Neural cell (in vitro differentiated cells): ENCODE measurements at regions not wholly inside any gene's neighbourhood (a gene's known extent, or its start where the extent isn't known, plus 50 kb on each side); places are given as distances from the start of the nearest gene placed in this dataset.

Experiments used
- H2AFZ ChIP-seq: fragments of 200-600, 300-800 bp; sonication (generic), shearing (Covaris generic); 2 replicates; pipeline ENCODE4 v1.6.0; 2014; ENCODE audit warnings: low read depth, mild to moderate bottlenecking, antibody characterized with exemption, low read length, moderate library complexity
- H3F3A ChIP-seq: fragments of 200-600 bp; shearing (Covaris generic); 2 replicates; pipeline ENCODE4 v1.6.1; 2016; ENCODE audit warnings: mild to moderate bottlenecking, moderate library complexity, mixed read lengths, antibody characterized with exemption, low read length; ENCODE audit not compliant: insufficient read depth, poor library complexity, severe bottlenecking
- H3K27ac ChIP-seq: fragments of 200-600, 300-800 bp; sonication (generic), shearing (Covaris generic); 2 replicates; pipeline ENCODE4 v1.5.1; 2014; ENCODE audit warnings: mild to moderate bottlenecking, low read length, moderate library complexity
- H3K27me3 ChIP-seq: fragments of 300-800, 200-600 bp; sonication (generic), shearing (Covaris generic); 2 replicates; pipeline ENCODE4 v1.6.0; 2014; ENCODE audit warnings: mild to moderate bottlenecking, low read depth, low read length, moderate library complexity; ENCODE audit not compliant: insufficient read depth
- H3K36me3 ChIP-seq: fragments of 300-800, 200-600 bp; sonication (generic), shearing (Covaris generic); 2 replicates; pipeline ENCODE4 v1.5.1; 2014; ENCODE audit warnings: mild to moderate bottlenecking, antibody characterized with exemption, low read length, moderate library complexity; ENCODE audit not compliant: insufficient read depth
- H3K4me2 ChIP-seq: fragments of 300-800, 200-600 bp; sonication (generic), shearing (Covaris generic); 2 replicates; pipeline ENCODE4 v1.6.0; 2014; ENCODE audit warnings: mild to moderate bottlenecking, low read length
- H3K4me3 ChIP-seq: fragments of 300-800, 200-600 bp; sonication (generic), shearing (Covaris generic); 2 replicates; pipeline ENCODE4 v1.5.1; 2014; ENCODE audit warnings: mild to moderate bottlenecking, low read length, moderate library complexity
- H3K79me2 ChIP-seq: fragments of 200-600 bp; shearing (Covaris generic); replicated peaks from 2 replicates; pipeline ENCODE4 v1.6.0; 2014; ENCODE audit warnings: mild to moderate bottlenecking, low read length, moderate library complexity; ENCODE audit not compliant: insufficient read depth
- H3K9ac ChIP-seq: fragments of 300-800, 200-600 bp; sonication (generic), shearing (Covaris generic); 2 replicates; pipeline ENCODE4 v1.6.1; 2016; ENCODE audit warnings: mild to moderate bottlenecking, low read length, mixed read lengths
- H3K9me2 ChIP-seq: fragments of 200-600 bp; shearing (Covaris generic); 2 replicates; pipeline ENCODE4 v1.6.1; 2016; ENCODE audit warnings: mild to moderate bottlenecking, low read length, mixed read lengths; ENCODE audit not compliant: insufficient read depth
- H3K9me3 ChIP-seq: fragments of 200-600, 300-800 bp; sonication (generic), shearing (Covaris generic); 2 replicates; pipeline ENCODE4 v1.6.1; 2016; ENCODE audit warnings: mild to moderate bottlenecking, mixed run types, low read length, moderate library complexity, mixed read lengths
- H4K20me1 ChIP-seq: fragments of 200-600 bp; shearing (Covaris generic); 2 replicates; pipeline ENCODE4 v1.6.1; 2016; ENCODE audit warnings: mild to moderate bottlenecking, mixed run types; ENCODE audit not compliant: insufficient read depth
- EP300 ChIP-seq: fragments of 450-650 bp; conservative IDR thresholded peaks from 2 replicates; pipeline ENCODE4 v1.6.1; 2014; ENCODE audit warnings: antibody characterized with exemption, mild to moderate bottlenecking, moderate library complexity; ENCODE audit not compliant: poor library complexity, severe bottlenecking
- EZH2 ChIP-seq: fragments of 200-600, 300-800 bp; shearing (Covaris generic), sonication (generic); IDR thresholded peaks from 2 replicates; pipeline ENCODE4 v1.6.1; 2014; ENCODE audit warnings: antibody characterized with exemption, low read length, borderline replicate concordance, mild to moderate bottlenecking; ENCODE audit not compliant: insufficient read depth, poor library complexity, severe bottlenecking
- MXI1 ChIP-seq: fragments of 450-650 bp; conservative IDR thresholded peaks from 2 replicates; pipeline ENCODE4 v1.6.1; 2014; ENCODE audit warnings: antibody characterized with exemption, mild to moderate bottlenecking; ENCODE audit not compliant: poor library complexity, severe bottlenecking
- POLR2AphosphoS5 ChIP-seq: IDR thresholded peaks from 2 replicates; pipeline ENCODE4 v1.6.1; 2012
- RAD21 ChIP-seq: fragments of 450-650 bp; conservative IDR thresholded peaks from 2 replicates; pipeline ENCODE4 v1.6.1; 2014; ENCODE audit warnings: antibody characterized with exemption, mild to moderate bottlenecking, moderate library complexity
- SMC3 ChIP-seq: fragments of 450-650 bp; conservative IDR thresholded peaks from 2 replicates; pipeline ENCODE4 v1.6.1; 2014; ENCODE audit warnings: antibody characterized with exemption, mild to moderate bottlenecking, moderate library complexity; ENCODE audit not compliant: poor library complexity
- TAF1 ChIP-seq: IDR thresholded peaks from 2 replicates; pipeline ENCODE4 v1.6.1; 2012; ENCODE audit warnings: low read depth
- TF ChIP-seq, protein P1 (sequence below): fragments of 450-650 bp; IDR thresholded peaks from 2 replicates; pipeline ENCODE4 v1.5.1; 2014; ENCODE audit warnings: antibody characterized with exemption, mild to moderate bottlenecking, moderate library complexity; ENCODE audit not compliant: poor library complexity, severe bottlenecking
- TF ChIP-seq, protein P2 (sequence below): IDR thresholded peaks from 2 replicates; pipeline ENCODE4 v1.6.1; 2012; ENCODE audit warnings: borderline replicate concordance

DNA sequence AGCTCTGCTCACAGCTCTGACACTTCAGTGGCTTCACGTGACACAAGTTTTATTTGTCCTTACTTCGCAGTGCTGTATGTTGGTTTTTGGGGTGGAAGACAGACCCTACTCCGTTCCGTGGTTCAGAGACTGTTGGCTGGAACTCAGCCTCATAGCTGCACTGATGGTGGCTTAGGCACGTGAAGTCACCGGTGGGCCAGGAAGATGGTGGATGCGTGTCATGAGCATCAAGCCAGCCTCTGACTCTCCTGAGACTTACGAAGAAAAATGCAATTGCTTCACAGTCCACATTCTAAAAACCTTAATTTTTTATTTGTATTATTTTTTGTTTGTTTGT, 161.4 kb upstream of the SOX1 start:
- H3K9me2 ChIP-seq, result no peaks in the 10 kb centered on the region
- no peak for TF ChIP-seq TAF1
- TF ChIP-seq POLR2AphosphoS5, result no peak
- TF ChIP-seq, protein P1, sequence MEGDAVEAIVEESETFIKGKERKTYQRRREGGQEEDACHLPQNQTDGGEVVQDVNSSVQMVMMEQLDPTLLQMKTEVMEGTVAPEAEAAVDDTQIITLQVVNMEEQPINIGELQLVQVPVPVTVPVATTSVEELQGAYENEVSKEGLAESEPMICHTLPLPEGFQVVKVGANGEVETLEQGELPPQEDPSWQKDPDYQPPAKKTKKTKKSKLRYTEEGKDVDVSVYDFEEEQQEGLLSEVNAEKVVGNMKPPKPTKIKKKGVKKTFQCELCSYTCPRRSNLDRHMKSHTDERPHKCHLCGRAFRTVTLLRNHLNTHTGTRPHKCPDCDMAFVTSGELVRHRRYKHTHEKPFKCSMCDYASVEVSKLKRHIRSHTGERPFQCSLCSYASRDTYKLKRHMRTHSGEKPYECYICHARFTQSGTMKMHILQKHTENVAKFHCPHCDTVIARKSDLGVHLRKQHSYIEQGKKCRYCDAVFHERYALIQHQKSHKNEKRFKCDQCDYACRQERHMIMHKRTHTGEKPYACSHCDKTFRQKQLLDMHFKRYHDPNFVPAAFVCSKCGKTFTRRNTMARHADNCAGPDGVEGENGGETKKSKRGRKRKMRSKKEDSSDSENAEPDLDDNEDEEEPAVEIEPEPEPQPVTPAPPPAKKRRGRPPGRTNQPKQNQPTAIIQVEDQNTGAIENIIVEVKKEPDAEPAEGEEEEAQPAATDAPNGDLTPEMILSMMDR, result no peak
- no peak for TF ChIP-seq EP300
- TF ChIP-seq SMC3, result no peak
- H2AFZ ChIP-seq, result no peak overlapping the region
- H3K27me3 ChIP-seq, result no peaks in the 10 kb centered on the region
- H3K4me3 ChIP-seq, result no peak overlapping the region
- no peak overlapping the region for H3K9ac ChIP-seq
- no peaks in the 10 kb centered on the region for H3K36me3 ChIP-seq
- H3K9me3 ChIP-seq, result no peaks in the 10 kb centered on the region
- H3K79me2 ChIP-seq, result no peaks in the 10 kb centered on the region
- H3K27ac ChIP-seq, result no peak overlapping the region
- H3K4me2 ChIP-seq, result no peak overlapping the region
- H3F3A ChIP-seq, result no peaks in the 10 kb centered on the region
- H4K20me1 ChIP-seq, result no peaks in the 10 kb centered on the region

DNA sequence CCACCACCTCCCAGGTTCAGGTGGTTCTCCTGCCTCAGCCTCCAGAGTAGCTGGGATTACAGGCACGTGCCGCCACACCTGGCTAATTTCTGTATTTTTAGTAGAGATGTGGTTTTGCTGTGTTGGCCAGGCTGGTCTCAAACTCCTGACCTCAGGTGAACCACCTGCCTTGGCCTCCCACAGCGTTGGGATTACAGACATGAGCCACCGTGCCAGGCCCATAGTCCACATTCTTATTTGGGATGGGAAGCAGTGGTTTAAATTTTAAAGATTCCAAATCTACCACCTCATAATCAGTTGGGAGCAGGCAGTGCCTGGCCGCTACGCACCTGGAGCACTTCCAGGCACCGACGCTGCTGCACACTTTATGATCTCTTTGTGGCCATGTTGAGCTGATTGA, 160.6 kb upstream of the SOX1 start:
- H3F3A ChIP-seq, result no peaks in the 10 kb centered on the region
- TF ChIP-seq EP300 (no peak), EZH2 (no peak), TAF1 (no peak), POLR2AphosphoS5 (no peak), RAD21 (no peak), SMC3 (no peak), MXI1 (no peak)
- TF ChIP-seq, protein P1, result no peak
- TF ChIP-seq, protein P2, sequence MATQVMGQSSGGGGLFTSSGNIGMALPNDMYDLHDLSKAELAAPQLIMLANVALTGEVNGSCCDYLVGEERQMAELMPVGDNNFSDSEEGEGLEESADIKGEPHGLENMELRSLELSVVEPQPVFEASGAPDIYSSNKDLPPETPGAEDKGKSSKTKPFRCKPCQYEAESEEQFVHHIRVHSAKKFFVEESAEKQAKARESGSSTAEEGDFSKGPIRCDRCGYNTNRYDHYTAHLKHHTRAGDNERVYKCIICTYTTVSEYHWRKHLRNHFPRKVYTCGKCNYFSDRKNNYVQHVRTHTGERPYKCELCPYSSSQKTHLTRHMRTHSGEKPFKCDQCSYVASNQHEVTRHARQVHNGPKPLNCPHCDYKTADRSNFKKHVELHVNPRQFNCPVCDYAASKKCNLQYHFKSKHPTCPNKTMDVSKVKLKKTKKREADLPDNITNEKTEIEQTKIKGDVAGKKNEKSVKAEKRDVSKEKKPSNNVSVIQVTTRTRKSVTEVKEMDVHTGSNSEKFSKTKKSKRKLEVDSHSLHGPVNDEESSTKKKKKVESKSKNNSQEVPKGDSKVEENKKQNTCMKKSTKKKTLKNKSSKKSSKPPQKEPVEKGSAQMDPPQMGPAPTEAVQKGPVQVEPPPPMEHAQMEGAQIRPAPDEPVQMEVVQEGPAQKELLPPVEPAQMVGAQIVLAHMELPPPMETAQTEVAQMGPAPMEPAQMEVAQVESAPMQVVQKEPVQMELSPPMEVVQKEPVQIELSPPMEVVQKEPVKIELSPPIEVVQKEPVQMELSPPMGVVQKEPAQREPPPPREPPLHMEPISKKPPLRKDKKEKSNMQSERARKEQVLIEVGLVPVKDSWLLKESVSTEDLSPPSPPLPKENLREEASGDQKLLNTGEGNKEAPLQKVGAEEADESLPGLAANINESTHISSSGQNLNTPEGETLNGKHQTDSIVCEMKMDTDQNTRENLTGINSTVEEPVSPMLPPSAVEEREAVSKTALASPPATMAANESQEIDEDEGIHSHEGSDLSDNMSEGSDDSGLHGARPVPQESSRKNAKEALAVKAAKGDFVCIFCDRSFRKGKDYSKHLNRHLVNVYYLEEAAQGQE, result no peak
- no peak overlapping the region for H3K4me2 ChIP-seq

More for the DNA sequence above, 160.6 kb upstream of the SOX1 start:
- Histone ChIP-seq H3K27me3 (no peaks in the 10 kb centered on the region), H3K36me3 (no peaks in the 10 kb centered on the region), H4K20me1 (no peaks in the 10 kb centered on the region), H3K27ac (no peak overlapping the region), H3K9ac (no peak overlapping the region), H3K4me3 (no peak overlapping the region), H3K9me3 (no peaks in the 10 kb centered on the region), H3K79me2 (no peaks in the 10 kb centered on the region), H3K9me2 (no peaks in the 10 kb centered on the region), H2AFZ (no peak overlapping the region)
